ENCODE measurements at regions not wholly inside any gene's neighbourhood (a gene's known extent, or its start where the extent isn't known, plus 50 kb on each side); places are given as distances from the start of the nearest gene placed in this dataset.

DNA sequence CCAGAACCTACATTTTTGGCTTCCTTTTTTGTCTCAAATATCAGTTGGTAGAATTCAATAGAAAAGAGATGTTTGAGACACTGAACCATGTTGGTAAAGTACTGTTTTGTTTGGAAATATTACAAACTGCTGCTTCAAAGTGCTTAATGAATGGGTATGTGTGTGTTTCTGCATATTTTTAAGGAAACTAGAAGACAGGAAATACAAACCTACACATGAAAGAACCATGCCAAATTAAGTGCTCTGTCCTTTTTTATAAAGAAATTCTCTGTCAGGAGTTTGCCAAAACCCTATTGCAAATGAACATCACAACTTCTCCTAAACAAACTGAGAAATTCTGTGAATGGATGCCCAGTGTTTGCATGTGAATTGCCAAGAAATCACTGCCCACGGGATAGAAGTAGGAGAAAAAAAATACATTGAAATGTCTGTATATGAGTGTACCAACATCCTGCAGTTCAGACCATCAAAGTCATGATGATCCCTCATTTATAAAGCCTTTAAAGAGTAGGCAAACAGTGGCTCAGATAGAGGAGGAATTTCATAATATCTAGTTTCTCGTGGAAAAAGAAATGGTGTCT, 69.6 kb upstream of the RND3 start:
- ATAC-seq (no peak), DNase-seq (ENCODE audit: low spot score) (no peak)
- intact Hi-C loops (cut with DNase I) = no loop called here

DNA sequence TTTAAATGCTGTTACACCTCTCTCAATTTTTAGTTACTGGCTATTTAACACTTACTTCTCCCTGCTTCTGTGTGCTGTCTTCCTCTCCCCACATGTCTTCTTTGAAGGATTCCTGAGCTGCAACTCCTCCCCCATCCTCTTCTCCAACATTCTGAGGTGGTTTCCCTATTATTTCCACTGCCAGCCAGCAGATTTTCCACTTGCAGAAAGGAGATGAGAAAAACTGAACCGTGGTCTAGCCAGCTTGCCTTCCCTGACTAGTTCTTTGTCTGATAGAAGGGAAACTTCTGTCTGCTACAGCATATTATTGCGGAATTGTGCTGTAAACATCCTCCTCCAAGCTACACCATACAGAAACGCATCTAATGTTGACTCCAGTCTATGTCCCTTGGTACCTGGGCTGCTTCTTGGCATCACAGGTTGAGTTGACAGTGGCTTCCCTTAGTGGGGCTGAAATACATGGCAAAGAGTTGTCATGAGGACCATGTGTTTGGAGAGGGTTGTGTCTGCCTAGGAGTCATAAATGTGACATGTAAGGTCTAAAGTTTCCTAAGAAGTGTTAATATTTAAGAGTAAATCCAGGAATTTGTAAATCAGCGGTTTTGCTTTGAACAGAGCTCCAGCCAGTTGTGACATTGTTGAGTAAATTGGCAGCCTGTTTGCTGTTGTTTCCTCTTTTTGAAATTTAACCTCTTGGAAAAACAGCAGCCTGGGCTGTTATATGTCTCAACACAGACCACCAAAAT, 68.3 kb upstream of the RND3 start:
- no peak for DNase-seq (ENCODE audit: low spot score)
- no peak for ATAC-seq
- intact Hi-C loops (cut with DNase I) = no loop called here

DNA sequence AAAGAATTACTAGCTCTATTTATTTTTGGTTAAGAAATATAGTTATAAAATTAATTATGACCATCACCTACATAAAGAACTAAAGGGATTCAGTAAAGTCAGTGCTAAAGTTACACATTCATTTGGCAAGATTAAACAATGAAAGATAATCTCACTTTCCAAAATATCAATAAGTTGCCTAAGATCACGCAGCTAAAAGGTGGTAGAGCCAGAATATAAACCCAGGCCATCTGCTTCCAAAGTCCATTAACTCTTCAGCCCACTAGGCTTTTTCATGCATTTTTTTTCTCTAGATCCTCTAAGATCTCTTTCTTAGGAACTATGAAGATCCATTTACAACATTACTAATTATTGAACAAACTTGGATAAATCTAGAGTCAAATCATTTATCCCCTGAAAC, 66.6 kb upstream of the RND3 start:
- DNase-seq (ENCODE audit: low spot score) (no peak), ATAC-seq (no peak)
- intact Hi-C loops (cut with DNase I) = no loop called here

DNA sequence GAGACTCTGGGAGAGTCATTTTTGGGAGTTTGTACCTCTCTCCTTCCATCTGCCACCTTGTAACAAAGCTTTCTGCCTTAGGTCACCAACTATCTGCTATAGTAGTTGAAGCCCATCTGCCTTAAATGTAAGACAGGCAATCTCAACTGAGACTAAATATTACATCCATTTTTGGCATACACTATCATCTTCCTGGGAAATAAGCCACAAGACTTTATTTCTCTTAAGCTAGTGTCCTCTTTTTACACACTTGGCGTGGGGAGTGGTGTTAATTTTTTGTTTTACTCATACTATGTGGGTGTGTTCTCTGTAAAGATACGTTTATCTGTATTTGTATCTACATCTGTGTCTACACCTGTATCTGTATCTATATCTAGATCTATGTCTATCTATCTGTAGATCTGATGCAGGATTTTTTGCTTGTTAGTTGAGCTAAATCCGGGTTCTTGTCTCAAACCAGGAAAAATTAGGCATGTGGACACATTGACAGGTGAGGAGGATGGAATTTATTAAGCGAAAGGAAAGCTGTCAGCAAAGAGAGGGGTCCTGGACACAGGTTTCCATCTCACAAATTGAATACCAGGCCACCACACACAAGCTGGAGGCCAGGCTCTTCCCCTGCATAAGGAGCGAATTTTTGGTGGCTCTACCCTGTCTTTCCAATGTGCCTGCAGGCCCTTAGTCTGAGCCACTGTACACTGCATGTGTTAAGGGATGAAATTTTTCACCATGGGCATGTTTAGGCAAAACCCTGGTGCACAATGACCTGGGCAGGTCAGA, 64.8 kb upstream of the RND3 start:
- intact Hi-C loops (cut with DNase I) = no loop called here
- no peak for DNase-seq (ENCODE audit: low spot score)
- ATAC-seq = no peak

GRCh38 chr2:150549381-150549780, 61.9 kb upstream of the RND3 start:
- no peak for DNase-seq (ENCODE audit: low spot score)
- no peak for ATAC-seq
- intact Hi-C loops (cut with DNase I) = no loop called here

GRCh38 chr2:150548527-150548926, 61.1 kb upstream of the RND3 start:
- DNase-seq (ENCODE audit: low spot score) (no peak), ATAC-seq (no peak)
- intact Hi-C loops (cut with DNase I) = no loop called here

GRCh38 chr2:150545916-150546315, 58.4 kb upstream of the RND3 start:
- ATAC-seq (no peak), DNase-seq (ENCODE audit: low spot score) (no peak)
- intact Hi-C loops (cut with DNase I) = no loop called here

DNA sequence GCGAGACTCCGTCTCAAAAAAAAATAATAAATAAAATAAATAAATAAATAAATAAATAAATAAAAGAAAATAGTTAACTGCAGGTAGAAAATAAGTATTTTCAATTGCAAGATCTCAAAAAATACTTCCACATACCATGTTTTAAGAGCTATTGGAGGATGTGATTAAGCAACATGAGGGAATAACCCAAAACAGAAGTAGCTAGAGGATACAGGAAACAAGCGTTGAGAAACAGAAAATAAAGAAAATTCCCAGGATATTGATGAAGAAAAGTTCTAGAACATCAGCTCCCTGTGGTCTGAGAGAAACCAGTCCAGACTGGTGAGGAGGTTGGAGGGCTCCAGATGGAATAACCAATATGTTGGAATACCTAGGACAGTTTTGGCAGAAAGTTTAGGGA, 57.3 kb upstream of the RND3 start:
- no peak for ATAC-seq
- DNase-seq (ENCODE audit: low spot score) = no peak
- intact Hi-C loops (cut with DNase I) = no loop called here

GRCh38 chr2:150542692-150543091, 55.2 kb upstream of the RND3 start:
- ATAC-seq (no peak), DNase-seq (ENCODE audit: low spot score) (no peak)
- intact Hi-C loops (cut with DNase I) = no loop called here

- no peak for ATAC-seq
Observed at GRCh38 chr2:150542172-150542571, 54.7 kb upstream of the RND3 start.

GRCh38 chr2:150538651-150539201, 51.3 kb upstream of the RND3 start:
- ATAC-seq (peak; percentile 90), DNase-seq (ENCODE audit: low spot score) (no peak)
- intact Hi-C loops (cut with DNase I) = no loop called here

More at GRCh38 chr2:150542172-150542571, 54.7 kb upstream of the RND3 start:
- DNase-seq (ENCODE audit: low spot score) = no peak
- intact Hi-C loops (cut with DNase I) = no loop called here
